ENCODE measurements at regions not wholly inside any gene's neighbourhood (a gene's known extent, or its start where the extent isn't known, plus 50 kb on each side); places are given as distances from the start of the nearest gene placed in this dataset.

- in situ Hi-C loops (cut with HindIII; ENCODE audit: low sequenced_read_pairs): no loop called here
- no peak overlapping the region for H3K4me3 ChIP-seq (ENCODE audit: low read depth, low read length)
- TF ChIP-seq CTCF (IDR thresholded peaks at IDR 0.05; ENCODE audit: low read depth, low read length, missing control alignments): no peak
- no peak for DNase-seq (ENCODE audit: low read depth)
Measured at GRCh38 chr7:49424109-49424508, 349.3 kb upstream of the VWC2 start.

- H3K4me3 ChIP-seq (ENCODE audit: low read depth, low read length): no peak overlapping the region
- DNase-seq (ENCODE audit: low read depth): no peak
- TF ChIP-seq CTCF (IDR thresholded peaks at IDR 0.05; ENCODE audit: low read depth, low read length, missing control alignments): no peak
- in situ Hi-C loops (cut with HindIII; ENCODE audit: low sequenced_read_pairs): no loop called here
Measured at GRCh38 chr7:49425277-49425818, 348.1 kb upstream of the VWC2 start.

- H3K4me3 ChIP-seq (ENCODE audit: low read depth, low read length): no peak overlapping the region
- no peak for DNase-seq (ENCODE audit: low read depth)
- in situ Hi-C loops (cut with HindIII; ENCODE audit: low sequenced_read_pairs): no loop called here
- no peak for TF ChIP-seq CTCF (IDR thresholded peaks at IDR 0.05; ENCODE audit: low read depth, low read length, missing control alignments)
Measured at GRCh38 chr7:49432254-49432653, 341.2 kb upstream of the VWC2 start.

- DNase-seq (ENCODE audit: low read depth): no peak
- H3K4me3 ChIP-seq (ENCODE audit: low read depth, low read length): no peak overlapping the region
- TF ChIP-seq CTCF (IDR thresholded peaks at IDR 0.05; ENCODE audit: low read depth, low read length, missing control alignments): no peak
- in situ Hi-C loops (cut with HindIII; ENCODE audit: low sequenced_read_pairs): no loop called here
Measured at GRCh38 chr7:49433794-49434193, 339.6 kb upstream of the VWC2 start.

- no peak for TF ChIP-seq CTCF (IDR thresholded peaks at IDR 0.05; ENCODE audit: low read depth, low read length, missing control alignments)
- in situ Hi-C loops (cut with HindIII; ENCODE audit: low sequenced_read_pairs): no loop called here
- H3K4me3 ChIP-seq (ENCODE audit: low read depth, low read length): no peak overlapping the region
- DNase-seq (ENCODE audit: low read depth): no peak
Measured at GRCh38 chr7:49434846-49435245, 338.6 kb upstream of the VWC2 start.

- no peak for DNase-seq (ENCODE audit: low read depth)
- no peak overlapping the region for H3K4me3 ChIP-seq (ENCODE audit: low read depth, low read length)
- in situ Hi-C loops (cut with HindIII; ENCODE audit: low sequenced_read_pairs): no loop called here
- TF ChIP-seq CTCF (IDR thresholded peaks at IDR 0.05; ENCODE audit: low read depth, low read length, missing control alignments): no peak
Measured at GRCh38 chr7:49438281-49438680, 335.2 kb upstream of the VWC2 start.

- in situ Hi-C loops (cut with HindIII; ENCODE audit: low sequenced_read_pairs): no loop called here
- DNase-seq (ENCODE audit: low read depth): no peak
- no peak overlapping the region for H3K4me3 ChIP-seq (ENCODE audit: low read depth, low read length)
- no peak for TF ChIP-seq CTCF (IDR thresholded peaks at IDR 0.05; ENCODE audit: low read depth, low read length, missing control alignments)
Measured at GRCh38 chr7:49443515-49443914, 329.9 kb upstream of the VWC2 start.
